RWPE2 (cell line): ENCODE measurements at regions not wholly inside any gene's neighbourhood (a gene's known extent, or its start where the extent isn't known, plus 50 kb on each side); places are given as distances from the start of the nearest gene placed in this dataset.

Source experiments
- ATAC-seq: fragments of 200-7000 bp; cut with Tn5 transposase; 3 replicates; pipeline ENCODE4 v1.9.1; 2021; ENCODE audit warnings: low read depth
- DNase-seq: peaks from one replicate; pipeline ENCODE4 v3.0.0-alpha.2; 2020; ENCODE audit warnings: low spot score
- H3K27ac ChIP-seq: fragments of 450-650 bp; 2 replicates; pipeline ENCODE4 v1.5.1; 2017; ENCODE audit warnings: mild to moderate bottlenecking; ENCODE audit not compliant: poor library complexity, severe bottlenecking
- H3K27me3 ChIP-seq: fragments of 250-450 bp; sonication (Bioruptor Pico); 2 replicates; pipeline ENCODE4 v1.5.1; 2021; ENCODE audit warnings: mild to moderate bottlenecking, moderate library complexity; ENCODE audit not compliant: insufficient read depth, poor library complexity, severe bottlenecking
- H3K36me3 ChIP-seq: fragments of 250-450 bp; sonication (Bioruptor Pico); 2 replicates; pipeline ENCODE4 v1.5.1; 2020; ENCODE audit warnings: low read depth, mild to moderate bottlenecking, moderate library complexity
- H3K4me1 ChIP-seq: fragments of 250-450 bp; sonication (Bioruptor Pico); 2 replicates; pipeline ENCODE4 v1.5.1; 2021; ENCODE audit warnings: mild to moderate bottlenecking, moderate library complexity; ENCODE audit not compliant: insufficient read depth, poor library complexity, severe bottlenecking
- H3K4me3 ChIP-seq: fragments of 250-450 bp; sonication (Bioruptor Pico); 2 replicates; pipeline ENCODE4 v1.5.1; 2021; ENCODE audit warnings: mild to moderate bottlenecking, moderate library complexity; ENCODE audit not compliant: severe bottlenecking
- H3K9me3 ChIP-seq: fragments of 250-450 bp; sonication (Bioruptor Pico); 2 replicates; pipeline ENCODE4 v1.5.1; 2021; ENCODE audit warnings: mild to moderate bottlenecking, moderate library complexity; ENCODE audit not compliant: severe bottlenecking
- CTCF ChIP-seq: fragments of 450-650 bp; IDR thresholded peaks from one replicate; pipeline ENCODE4 v1.5.1; 2017; ENCODE audit warnings: mild to moderate bottlenecking, moderate library complexity; ENCODE audit not compliant: poor library complexity, severe bottlenecking

- H3K9me3 ChIP-seq = no peaks in the 10 kb centered on the region
- no peak overlapping the region for H3K4me3 ChIP-seq
- peak overlapping the region; percentile 4 for H3K27ac ChIP-seq
- no peaks in the 10 kb centered on the region for H3K36me3 ChIP-seq
- H3K27me3 ChIP-seq = no peaks in the 10 kb centered on the region
- ATAC-seq = peak; percentile 99
- no peak for DNase-seq
- peaks cover 17% of the 10 kb centered on the region for H3K4me1 ChIP-seq
- no peak for TF ChIP-seq CTCF
Observed at GRCh38 chr7:21064698-21065648, 278.3 kb upstream of the SP8 start.

GRCh38 chr7:21066221-21066620 is 279.5 kb upstream of the SP8 start:
- DNase-seq = no peak
- Histone ChIP-seq H3K9me3 (no peaks in the 10 kb centered on the region), H3K27me3 (no peaks in the 10 kb centered on the region), H3K27ac (no peak overlapping the region), H3K4me3 (no peak overlapping the region), H3K36me3 (no peaks in the 10 kb centered on the region), H3K4me1 (peaks cover 17% of the 10 kb centered on the region)
- no peak for ATAC-seq
- no peak for TF ChIP-seq CTCF

- Histone ChIP-seq H3K27me3 (no peaks in the 10 kb centered on the region), H3K27ac (no peak overlapping the region), H3K4me1 (peaks cover 20% of the 10 kb centered on the region), H3K9me3 (no peaks in the 10 kb centered on the region), H3K36me3 (no peaks in the 10 kb centered on the region), H3K4me3 (no peak overlapping the region)
- no peak for ATAC-seq
- no peak for TF ChIP-seq CTCF
- no peak for DNase-seq
Observed at GRCh38 chr7:21067216-21067615, 280.5 kb upstream of the SP8 start.

- Histone ChIP-seq H3K27me3 (no peaks in the 10 kb centered on the region), H3K27ac (no peak overlapping the region), H3K4me1 (peaks cover 9% of the 10 kb centered on the region), H3K9me3 (no peaks in the 10 kb centered on the region), H3K4me3 (no peak overlapping the region), H3K36me3 (no peaks in the 10 kb centered on the region)
- no peak for TF ChIP-seq CTCF
- ATAC-seq (no peak), DNase-seq (no peak)
Observed at GRCh38 chr7:21070571-21071090, 283.9 kb upstream of the SP8 start.
